ENCODE measurements at regions not wholly inside any gene's neighbourhood (a gene's known extent, or its start where the extent isn't known, plus 50 kb on each side); places are given as distances from the start of the nearest gene placed in this dataset.
"Not testable (repeated sequence)": the region's sequence is repeated elsewhere in the genome, so short reads cannot be mapped to it uniquely, and the experiment has no call there.

- H3K27ac Mint-ChIP-seq (ENCODE audit: low read depth); H3K4me3 Mint-ChIP-seq; H3K36me3 Mint-ChIP-seq (ENCODE audit: insufficient read depth); DNase-seq (ENCODE audit: low spot score in 2 of 2); H3K4me1 Mint-ChIP-seq; ATAC-seq (replicated peaks; ENCODE audit: extremely low read depth, poor library complexity, severe bottlenecking); H3K9me3 Mint-ChIP-seq; H3K27me3 Mint-ChIP-seq: not testable (repeated sequence)
Measured at GRCh38 chr16:29179401-29180205, 194.8 kb downstream of the LAT start.

- not testable (repeated sequence) for H3K4me1 Mint-ChIP-seq; ATAC-seq (replicated peaks; ENCODE audit: extremely low read depth, poor library complexity, severe bottlenecking); H3K36me3 Mint-ChIP-seq (ENCODE audit: insufficient read depth); H3K9me3 Mint-ChIP-seq; DNase-seq (ENCODE audit: low spot score in 2 of 2); H3K4me3 Mint-ChIP-seq; H3K27me3 Mint-ChIP-seq
- peak overlapping the region; percentile 44 for H3K27ac Mint-ChIP-seq (ENCODE audit: low read depth)
Measured at GRCh38 chr16:29177888-29178726, 193.3 kb downstream of the LAT start.

GRCh38 chr16:29177203-29177887 is 192.5 kb downstream of the LAT start:
- not testable (repeated sequence) for H3K27ac Mint-ChIP-seq (ENCODE audit: low read depth); DNase-seq (ENCODE audit: low spot score in 2 of 2); H3K9me3 Mint-ChIP-seq; H3K36me3 Mint-ChIP-seq (ENCODE audit: insufficient read depth); H3K4me3 Mint-ChIP-seq; H3K27me3 Mint-ChIP-seq; H3K4me1 Mint-ChIP-seq; ATAC-seq (replicated peaks; ENCODE audit: extremely low read depth, poor library complexity, severe bottlenecking)

GRCh38 chr16:29176822-29177202 is 192.0 kb downstream of the LAT start:
- ATAC-seq (replicated peaks; ENCODE audit: extremely low read depth, poor library complexity, severe bottlenecking); H3K27me3 Mint-ChIP-seq; H3K4me1 Mint-ChIP-seq; H3K36me3 Mint-ChIP-seq (ENCODE audit: insufficient read depth); DNase-seq (ENCODE audit: low spot score in 2 of 2); H3K27ac Mint-ChIP-seq (ENCODE audit: low read depth); H3K4me3 Mint-ChIP-seq; H3K9me3 Mint-ChIP-seq: not testable (repeated sequence)

GRCh38 chr16:29176154-29176470 is 191.3 kb downstream of the LAT start:
- not testable (repeated sequence) for H3K36me3 Mint-ChIP-seq (ENCODE audit: insufficient read depth); DNase-seq (ENCODE audit: low spot score in 2 of 2); ATAC-seq (replicated peaks; ENCODE audit: extremely low read depth, poor library complexity, severe bottlenecking); H3K4me3 Mint-ChIP-seq; H3K27ac Mint-ChIP-seq (ENCODE audit: low read depth); H3K9me3 Mint-ChIP-seq; H3K27me3 Mint-ChIP-seq
- peaks cover 13% of the 10 kb centered on the region for H3K4me1 Mint-ChIP-seq

GRCh38 chr16:29175411-29176153 is 190.7 kb downstream of the LAT start:
- H3K36me3 Mint-ChIP-seq (ENCODE audit: insufficient read depth); DNase-seq (ENCODE audit: low spot score in 2 of 2); H3K4me3 Mint-ChIP-seq; ATAC-seq (replicated peaks; ENCODE audit: extremely low read depth, poor library complexity, severe bottlenecking); H3K27ac Mint-ChIP-seq (ENCODE audit: low read depth); H3K9me3 Mint-ChIP-seq; H3K27me3 Mint-ChIP-seq: not testable (repeated sequence)
- peaks cover 13% of the 10 kb centered on the region for H3K4me1 Mint-ChIP-seq

- not testable (repeated sequence) for H3K36me3 Mint-ChIP-seq (ENCODE audit: insufficient read depth); ATAC-seq (replicated peaks; ENCODE audit: extremely low read depth, poor library complexity, severe bottlenecking); H3K4me3 Mint-ChIP-seq; H3K27me3 Mint-ChIP-seq; H3K9me3 Mint-ChIP-seq; DNase-seq (ENCODE audit: low spot score in 2 of 2)
- peak overlapping the region; percentile 36 for H3K27ac Mint-ChIP-seq (ENCODE audit: low read depth)
- peaks cover 13% of the 10 kb centered on the region for H3K4me1 Mint-ChIP-seq
Measured at GRCh38 chr16:29173371-29174305, 188.8 kb downstream of the LAT start.

- DNase-seq (ENCODE audit: low spot score in 2 of 2); H3K27me3 Mint-ChIP-seq; H3K27ac Mint-ChIP-seq (ENCODE audit: low read depth); ATAC-seq (replicated peaks; ENCODE audit: extremely low read depth, poor library complexity, severe bottlenecking); H3K36me3 Mint-ChIP-seq (ENCODE audit: insufficient read depth); H3K9me3 Mint-ChIP-seq; H3K4me3 Mint-ChIP-seq: not testable (repeated sequence)
- peaks cover 13% of the 10 kb centered on the region for H3K4me1 Mint-ChIP-seq
Measured at GRCh38 chr16:29172098-29172724, 187.4 kb downstream of the LAT start.

GRCh38 chr16:29171296-29171695 is 186.4 kb downstream of the LAT start:
- not testable (repeated sequence) for H3K36me3 Mint-ChIP-seq (ENCODE audit: insufficient read depth); DNase-seq (ENCODE audit: low spot score in 2 of 2); H3K27me3 Mint-ChIP-seq; H3K4me3 Mint-ChIP-seq; ATAC-seq (replicated peaks; ENCODE audit: extremely low read depth, poor library complexity, severe bottlenecking); H3K9me3 Mint-ChIP-seq; H3K27ac Mint-ChIP-seq (ENCODE audit: low read depth)
- peaks cover 13% of the 10 kb centered on the region for H3K4me1 Mint-ChIP-seq

- H3K4me3 Mint-ChIP-seq; H3K27me3 Mint-ChIP-seq; ATAC-seq (replicated peaks; ENCODE audit: extremely low read depth, poor library complexity, severe bottlenecking); H3K27ac Mint-ChIP-seq (ENCODE audit: low read depth); DNase-seq (ENCODE audit: low spot score in 2 of 2); H3K9me3 Mint-ChIP-seq: not testable (repeated sequence)
- H3K36me3 Mint-ChIP-seq (ENCODE audit: insufficient read depth): peaks cover 10% of the 10 kb centered on the region
- peaks cover 13% of the 10 kb centered on the region for H3K4me1 Mint-ChIP-seq
Measured at GRCh38 chr16:29170393-29171119, 185.7 kb downstream of the LAT start.
